ENCODE measurements at regions not wholly inside any gene's neighbourhood (a gene's known extent, or its start where the extent isn't known, plus 50 kb on each side); places are given as distances from the start of the nearest gene placed in this dataset.

DNA sequence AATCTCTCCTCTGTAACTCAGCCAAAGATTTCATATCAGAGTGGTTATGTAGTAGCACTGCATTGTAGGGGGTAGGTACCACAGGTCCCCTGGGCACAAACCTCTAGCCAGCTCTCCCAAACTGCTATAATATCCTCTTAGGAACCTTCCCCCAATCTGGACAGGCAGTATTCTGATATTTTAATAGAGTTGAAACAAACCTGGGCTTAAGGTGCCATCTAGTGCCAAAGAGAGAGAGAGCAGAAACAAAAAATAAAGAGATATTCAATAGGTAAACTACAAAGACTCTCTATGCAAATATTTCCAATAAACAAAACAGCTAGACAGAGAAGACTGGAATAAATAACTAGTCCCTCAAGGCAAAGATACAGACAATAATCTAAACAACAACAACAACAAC, 1070.0 kb downstream of the CDH11 start:
- DNase-seq (ENCODE audit: low read depth), result peak; percentile 14

DNA sequence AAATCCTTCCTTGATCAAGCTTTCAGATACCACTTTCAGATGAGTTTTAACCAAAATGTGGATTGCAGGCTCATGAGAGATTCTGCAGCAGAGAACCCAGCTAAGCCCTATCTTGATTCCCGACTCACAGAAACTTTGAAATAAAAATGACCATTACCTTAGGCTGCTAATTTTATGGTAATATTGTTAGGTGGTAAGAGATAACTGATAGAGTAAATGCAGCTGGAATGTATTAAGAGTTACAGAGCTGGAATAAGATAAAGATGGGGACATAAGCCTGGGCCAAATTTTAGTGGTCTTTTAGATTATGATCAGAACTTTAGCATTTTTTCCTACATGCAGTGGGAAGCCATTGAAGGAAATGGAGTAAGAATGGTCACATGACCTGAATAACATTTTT, 1074.0 kb downstream of the CDH11 start:
- DNase-seq (ENCODE audit: low read depth), result no peak

DNA sequence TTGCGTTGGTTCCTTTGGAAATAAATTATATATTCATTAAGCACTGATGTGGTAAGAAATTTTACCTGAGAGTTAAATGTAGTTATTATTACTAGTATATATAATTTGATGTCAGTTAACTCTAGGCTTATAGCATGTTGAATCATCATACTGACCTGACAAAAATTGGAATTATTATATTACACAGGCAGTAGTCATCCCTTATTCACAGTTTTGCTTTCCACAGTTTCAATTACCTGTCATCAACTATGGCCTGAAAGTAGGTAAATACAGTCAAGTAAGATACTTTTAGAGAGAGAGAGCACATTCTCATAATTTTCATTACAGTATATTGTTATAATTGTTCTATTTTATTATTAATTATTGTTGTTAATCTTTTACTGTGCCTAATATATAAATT, 1074.7 kb downstream of the CDH11 start:
- no peak for DNase-seq (ENCODE audit: low read depth)

DNA sequence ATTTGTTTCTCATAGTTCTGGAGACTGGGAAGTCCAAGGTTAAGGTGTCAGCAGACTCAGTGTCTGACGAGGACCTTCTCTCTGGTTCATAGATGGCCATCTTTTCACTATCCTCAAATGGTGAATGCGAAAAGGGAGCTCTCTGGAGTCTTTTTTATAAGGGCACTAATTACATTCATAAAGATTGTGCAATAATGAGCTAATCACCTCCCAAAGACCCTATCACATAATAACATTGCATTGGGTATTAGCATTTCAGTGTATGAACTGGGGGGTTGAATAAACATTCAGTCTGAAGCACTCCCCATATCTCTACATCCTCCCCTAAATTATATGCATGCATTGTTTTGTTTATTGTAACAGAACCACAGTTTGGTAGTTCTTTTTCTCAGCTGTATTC, 1086.5 kb downstream of the CDH11 start:
- DNase-seq (ENCODE audit: low read depth), result no peak

DNA sequence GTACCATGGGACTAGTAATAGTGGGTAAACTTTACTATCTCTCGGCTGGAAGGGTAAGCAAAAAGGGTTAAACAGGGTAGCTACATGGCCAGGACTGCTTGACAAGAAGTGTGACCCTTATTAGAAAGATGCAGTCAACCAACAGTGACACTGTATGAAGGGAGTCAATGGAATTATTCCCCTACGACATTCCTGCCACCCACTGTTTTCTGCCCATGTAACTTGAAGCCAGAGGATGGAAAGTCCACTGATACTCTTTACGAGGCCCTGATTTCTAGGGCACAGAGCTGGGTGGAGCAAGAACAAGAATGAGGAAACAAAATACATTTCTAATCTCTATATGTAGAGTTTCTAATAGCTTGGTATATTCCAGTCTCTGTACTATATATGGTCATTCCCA, 1102.5 kb downstream of the CDH11 start:
- no peak for DNase-seq (ENCODE audit: low read depth)

DNA sequence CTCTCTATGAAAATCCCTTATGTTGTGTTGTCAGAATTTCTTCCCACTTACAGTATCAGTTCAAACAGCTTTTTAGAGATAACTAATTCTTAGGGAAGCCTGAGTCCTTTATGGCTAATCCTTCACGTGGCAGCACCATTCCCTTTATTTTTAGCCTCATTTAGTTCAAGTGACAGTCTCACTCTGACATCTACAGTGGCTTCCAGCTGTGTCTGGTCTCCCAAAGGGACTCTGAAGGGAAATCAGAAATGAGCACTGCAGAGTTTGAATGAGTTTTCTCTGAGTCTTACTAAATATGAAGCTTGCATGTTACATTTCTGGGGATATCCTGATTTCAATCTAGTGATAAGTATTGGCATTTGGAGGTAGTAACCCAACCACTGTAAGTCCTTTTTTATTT, 1104.1 kb downstream of the CDH11 start:
- no peak for DNase-seq (ENCODE audit: low read depth)

DNA sequence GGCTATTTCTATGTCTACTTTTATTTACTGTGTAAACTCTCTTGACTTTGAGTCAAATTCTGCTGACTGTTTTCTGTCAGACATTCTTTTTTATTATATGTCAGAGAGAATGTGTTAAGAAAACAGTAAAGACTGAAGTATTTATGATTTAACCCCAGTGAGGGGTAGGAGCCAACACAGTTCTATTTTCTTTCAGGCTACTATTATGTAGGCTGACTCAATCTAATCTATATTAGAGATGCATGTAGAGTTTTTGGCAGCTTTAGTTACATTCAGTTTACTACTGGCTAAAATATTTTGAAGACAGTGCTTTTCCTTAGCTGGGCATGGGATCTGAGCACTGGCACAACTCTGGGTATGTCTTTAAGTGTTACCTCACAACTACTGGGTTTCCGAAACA, 1108.0 kb downstream of the CDH11 start:
- DNase-seq (ENCODE audit: low read depth), result no peak

DNA sequence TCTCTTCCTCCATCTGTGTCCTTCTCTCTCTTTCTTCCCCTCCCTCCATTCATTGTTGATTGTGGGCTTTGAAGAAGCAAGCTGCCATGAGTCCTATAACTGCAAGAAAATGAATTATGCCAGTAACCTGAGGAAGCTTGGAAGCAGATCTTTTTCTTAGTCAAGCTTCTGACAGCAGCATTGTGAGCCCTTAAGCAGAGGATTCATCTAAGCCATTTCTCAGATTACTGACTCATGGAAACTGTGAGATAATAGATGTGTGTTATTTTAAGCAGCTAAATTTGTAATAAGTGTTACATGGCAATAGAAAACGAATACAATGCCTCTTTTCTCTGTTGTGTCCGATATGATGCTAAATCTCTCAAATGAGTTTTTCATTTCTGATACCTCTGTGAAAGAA, 1109.7 kb downstream of the CDH11 start:
- DNase-seq (ENCODE audit: low read depth), result no peak

DNA sequence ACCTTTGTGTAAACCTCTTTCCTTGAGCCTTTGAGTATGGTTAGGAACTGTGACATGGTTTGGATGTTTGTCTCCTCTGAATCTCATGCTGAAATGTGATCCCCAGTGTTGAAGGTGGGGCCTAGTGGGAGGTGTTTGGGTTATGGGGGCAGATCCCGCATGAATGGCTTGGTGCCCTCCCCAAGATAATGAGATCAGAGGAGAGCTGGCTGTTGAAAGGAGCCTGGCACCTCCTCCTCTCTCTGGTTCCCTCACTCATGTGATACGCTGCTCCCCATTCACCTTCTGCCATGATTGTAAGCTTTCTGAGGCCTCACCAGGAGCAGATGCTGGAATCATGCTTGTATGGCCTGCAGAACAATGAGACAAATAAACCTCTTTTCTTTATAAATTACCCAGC, 1110.2 kb downstream of the CDH11 start:
- no peak for DNase-seq (ENCODE audit: low read depth)

DNA sequence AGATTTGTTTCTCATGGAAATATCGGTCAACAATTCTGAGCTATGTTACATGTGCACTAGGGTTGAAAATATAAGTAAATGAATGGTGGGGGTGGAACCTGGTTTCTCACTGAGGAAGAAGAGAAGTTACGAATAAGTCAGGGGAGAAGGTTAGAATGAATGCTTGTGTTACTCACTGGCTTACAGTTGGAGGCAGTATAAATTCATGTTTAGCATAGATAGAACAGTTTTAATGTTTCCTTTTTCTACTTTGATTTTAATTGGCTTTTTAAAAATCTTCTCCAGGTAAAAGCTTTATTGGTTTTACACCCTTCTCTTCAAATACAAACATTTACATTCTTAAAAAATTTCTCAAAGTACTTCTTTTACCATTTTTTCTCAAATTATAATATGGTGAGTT, 1113.7 kb downstream of the CDH11 start:
- DNase-seq (ENCODE audit: low read depth), result no peak

DNA sequence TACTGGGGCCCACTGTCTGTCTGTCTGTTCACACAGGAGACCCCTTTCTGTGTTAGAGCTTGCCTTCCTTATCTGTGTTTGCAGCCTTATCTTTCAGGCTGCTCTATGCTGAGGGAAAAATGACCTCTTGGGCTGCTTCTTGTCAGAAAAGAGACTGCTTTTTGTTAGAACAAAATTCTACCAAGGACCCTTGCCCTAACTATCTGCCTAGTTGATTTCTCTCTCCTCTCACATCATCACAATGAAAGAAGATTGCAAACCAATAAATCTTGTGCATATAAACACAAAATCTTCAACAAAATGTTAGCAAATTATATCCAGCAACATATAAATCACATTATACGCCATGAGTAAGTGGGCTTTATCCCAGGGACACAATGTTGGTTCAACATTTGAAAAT, 1117.7 kb downstream of the CDH11 start:
- no peak for DNase-seq (ENCODE audit: low read depth)

DNA sequence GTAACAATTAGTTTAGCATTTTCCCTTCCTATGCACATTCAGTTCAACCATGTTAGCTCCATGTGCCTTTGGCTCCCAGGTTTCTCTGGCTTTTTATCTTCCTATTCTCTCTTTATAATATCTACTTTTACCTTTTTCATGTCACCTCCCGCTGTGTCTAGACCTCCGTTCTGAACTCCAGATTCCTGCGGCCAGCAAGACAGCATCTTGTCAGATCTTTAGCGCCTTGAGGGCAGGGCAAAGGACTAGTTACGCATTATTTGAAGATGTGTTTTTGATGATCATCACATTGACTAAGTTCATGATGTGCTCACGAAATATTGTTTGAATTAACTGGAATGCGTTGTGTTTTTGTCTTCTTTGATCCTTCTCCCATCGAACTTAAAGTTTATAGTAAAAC, 1126.8 kb downstream of the CDH11 start:
- no peak for DNase-seq (ENCODE audit: low read depth)

DNA sequence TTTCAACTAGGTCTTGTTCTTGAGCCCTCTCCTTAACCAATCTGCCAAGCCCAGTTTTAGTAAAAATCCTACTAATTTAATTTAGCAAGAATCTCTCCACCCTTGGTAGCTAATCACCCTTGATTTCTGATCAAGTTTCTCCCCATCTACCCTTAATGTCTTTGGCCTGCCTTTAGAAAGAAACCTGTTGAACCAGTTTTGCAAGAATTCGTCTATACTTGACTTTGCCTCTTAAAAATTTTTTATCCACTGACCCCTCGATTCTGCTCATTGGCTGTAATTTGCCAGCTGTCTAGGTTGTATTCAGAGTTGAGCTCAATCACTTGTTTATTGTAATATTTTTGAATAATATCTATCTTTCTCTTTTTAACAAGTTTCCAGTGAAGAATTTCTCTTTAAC, 1138.5 kb downstream of the CDH11 start:
- DNase-seq (ENCODE audit: low read depth), result no peak

DNA sequence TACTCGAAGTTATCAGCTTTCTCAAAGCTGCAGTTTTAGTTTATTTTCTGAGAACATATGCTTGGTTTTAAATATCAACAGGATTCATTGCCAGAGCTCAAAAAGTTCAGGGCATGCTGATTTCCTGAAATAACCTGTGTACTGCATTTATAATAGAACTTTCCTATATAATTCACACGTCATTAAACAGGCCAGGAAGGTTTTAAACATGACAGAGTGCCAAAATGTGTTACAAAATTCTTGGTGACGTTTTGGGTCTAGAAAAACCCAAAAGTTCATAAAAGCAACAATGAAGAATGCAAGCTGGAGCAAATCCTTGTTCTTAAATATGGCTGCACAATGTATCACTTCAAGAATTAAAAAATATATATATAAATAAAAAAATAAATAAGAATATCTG, 1139.1 kb downstream of the CDH11 start:
- DNase-seq (ENCODE audit: low read depth), result no peak

DNA sequence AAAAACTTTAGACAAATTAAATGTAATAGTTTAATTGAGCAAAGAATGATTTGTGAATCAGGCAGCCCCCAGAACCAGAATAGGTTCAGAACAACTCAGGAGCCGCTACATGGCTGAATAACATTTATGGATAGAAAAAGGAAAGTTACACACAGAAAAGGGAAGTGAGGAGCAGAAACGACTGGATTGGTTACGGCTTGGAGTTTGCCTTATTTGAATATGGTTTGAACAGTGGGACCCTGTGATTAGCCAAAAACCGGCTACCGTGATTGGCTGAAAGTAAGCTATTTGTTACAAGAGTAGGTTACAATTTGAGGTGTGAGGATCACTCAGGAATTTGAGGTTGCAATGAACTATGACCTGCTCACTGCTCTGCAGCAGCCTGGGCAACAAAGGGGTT, 1139.8 kb downstream of the CDH11 start:
- DNase-seq (ENCODE audit: low read depth), result no peak

DNA sequence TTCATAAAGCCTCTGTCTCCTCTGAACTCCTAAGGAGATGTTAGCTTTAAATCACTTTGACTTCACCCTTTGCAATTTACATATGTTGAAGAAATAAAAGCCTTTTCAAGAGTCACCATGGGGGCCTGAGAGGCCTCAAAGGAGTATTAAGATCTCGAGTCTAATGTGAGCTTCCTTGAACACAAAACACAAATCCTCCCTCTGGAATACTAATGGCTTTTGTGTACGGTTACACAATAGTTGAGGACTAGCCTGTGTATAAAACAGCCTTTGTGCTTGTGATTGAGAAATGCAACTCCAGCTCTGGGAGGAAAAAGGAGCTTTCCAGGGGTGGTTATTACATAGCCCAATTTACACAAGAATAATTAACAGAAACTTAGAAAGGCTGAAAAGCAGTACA, 1140.2 kb downstream of the CDH11 start:
- peak; percentile 6 for DNase-seq (ENCODE audit: low read depth)

DNA sequence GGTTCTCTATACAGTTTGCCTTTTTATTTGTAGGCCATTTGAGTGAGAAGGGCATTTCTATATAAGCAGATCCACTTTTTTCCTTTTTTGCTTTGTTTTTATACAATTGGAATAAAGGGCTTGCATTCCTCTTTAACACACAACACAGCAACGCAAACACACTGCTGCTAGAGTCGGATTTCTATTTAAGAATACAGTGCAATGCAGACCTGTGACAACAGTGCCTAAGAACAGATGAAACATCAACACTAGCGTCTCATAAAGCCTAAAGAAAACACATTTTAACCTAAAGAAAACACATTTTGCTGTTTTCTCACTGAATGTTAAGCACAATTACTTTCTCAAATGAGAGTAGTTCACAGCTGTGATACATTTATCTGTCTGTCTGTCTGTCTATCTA, 1141.1 kb downstream of the CDH11 start:
- DNase-seq (ENCODE audit: low read depth), result no peak

DNA sequence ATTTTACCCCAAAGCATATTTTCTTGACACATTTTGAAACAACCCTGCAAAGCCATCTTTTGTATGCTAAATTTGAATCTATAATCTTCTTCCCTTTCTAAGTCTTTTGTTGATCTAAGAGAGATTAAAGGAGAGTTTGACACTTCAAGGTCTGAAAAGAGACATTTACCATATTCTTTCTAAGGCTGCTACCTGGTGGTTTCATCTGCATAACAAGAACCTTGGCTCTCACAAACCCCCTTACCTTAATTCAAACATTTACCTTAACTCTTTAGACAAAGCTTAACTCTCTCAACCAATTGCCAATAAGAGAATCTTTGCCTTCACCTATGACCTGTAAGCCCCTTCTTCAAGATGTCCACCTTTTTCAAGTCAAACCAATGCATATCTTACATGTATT, 1143.6 kb downstream of the CDH11 start:
- DNase-seq (ENCODE audit: low read depth), result no peak

DNA sequence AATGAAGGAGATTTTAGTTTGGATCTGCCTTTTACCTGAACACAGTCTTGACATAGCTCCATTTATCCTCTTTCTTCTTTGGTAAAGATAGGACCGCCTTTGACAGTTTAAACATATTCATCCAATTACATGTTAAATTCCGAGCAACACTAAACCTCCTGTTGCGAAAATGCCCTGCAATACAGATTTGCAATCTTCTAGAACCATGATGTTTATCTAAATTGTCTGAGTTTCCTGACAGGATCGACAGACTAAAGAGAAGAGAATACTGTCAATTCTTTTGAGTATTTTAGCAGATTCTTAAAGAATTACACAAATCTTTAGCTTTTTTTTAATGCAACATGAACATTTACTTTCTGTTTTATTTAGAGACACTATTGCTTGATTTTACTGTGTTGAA, 1145.5 kb downstream of the CDH11 start:
- DNase-seq (ENCODE audit: low read depth), result no peak

DNA sequence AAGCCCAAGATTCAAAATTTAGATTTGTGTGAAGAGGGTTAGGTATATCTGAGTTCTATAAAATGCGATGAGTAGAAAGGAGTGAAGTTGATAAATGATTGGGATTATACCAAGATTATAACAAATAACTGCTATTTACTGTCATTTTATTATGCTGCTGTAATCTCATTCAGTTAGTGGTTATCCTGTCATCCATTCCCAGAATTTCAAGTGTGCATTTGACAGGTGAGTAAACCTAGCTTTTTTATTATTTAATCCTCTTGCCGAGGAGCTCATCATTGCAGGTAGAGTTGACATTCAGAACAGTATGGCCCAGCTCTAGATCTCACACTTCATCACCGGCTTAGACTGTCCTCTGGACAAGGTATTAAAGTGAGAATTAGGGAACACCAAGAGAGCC, 1146.2 kb downstream of the CDH11 start:
- no peak for DNase-seq (ENCODE audit: low read depth)

DNA sequence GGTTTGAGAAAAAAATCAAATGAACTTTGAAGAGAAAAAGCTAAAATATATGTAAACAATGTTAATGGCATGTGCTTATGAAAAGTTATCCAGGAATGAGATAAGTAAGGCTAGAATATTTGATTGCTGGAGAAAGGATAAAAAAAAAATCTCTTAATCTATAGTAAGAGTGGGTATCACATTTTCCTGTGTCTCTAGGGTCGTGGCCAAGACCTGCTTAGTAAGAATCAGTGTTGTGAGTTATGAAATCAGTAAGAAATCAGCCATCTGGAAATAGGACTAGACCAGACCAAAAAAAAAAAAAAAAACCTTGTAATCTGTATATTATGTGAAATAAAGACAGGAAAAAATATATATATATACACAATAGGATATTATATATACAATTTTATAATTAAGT, 1153.9 kb downstream of the CDH11 start:
- no peak for DNase-seq (ENCODE audit: low read depth)

DNA sequence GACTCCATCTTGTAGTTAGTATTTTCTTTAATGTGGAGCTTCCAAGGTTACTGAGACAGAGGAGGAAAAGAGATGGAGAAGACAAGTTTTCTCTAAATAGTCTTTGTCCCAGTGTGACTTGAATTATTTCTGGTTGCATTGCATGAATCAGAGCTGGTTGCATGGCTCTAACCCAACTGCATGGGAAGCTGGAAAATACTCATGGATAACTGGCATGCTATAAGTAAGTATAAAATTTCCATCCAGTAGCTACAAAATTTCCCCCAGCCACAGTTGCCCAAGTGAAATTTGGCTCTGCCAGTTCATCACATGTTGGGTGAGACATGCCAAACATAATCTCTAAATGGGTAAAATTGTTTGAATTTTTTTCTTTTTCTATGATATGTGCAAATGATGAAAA, 1161.5 kb downstream of the CDH11 start:
- no peak for DNase-seq (ENCODE audit: low read depth)

DNA sequence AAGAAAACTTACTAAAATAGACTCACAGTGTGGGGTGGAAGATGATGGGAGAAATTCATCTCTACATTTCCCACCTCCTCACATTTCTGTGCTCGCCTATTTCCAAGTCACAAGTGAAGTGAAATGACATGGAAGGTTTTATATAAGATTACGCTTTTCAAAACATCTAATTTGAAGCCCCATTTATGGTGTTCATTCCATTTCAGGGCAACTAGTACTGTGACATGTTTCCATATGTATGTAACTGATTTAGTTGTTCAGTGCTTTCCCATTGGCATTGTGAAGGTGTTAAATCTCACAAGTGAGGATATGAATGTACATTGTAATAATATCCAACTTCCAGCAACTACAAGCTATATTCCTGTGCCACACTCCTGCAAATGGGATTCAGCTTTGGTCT, 1174.8 kb downstream of the CDH11 start:
- DNase-seq (ENCODE audit: low read depth), result no peak

DNA sequence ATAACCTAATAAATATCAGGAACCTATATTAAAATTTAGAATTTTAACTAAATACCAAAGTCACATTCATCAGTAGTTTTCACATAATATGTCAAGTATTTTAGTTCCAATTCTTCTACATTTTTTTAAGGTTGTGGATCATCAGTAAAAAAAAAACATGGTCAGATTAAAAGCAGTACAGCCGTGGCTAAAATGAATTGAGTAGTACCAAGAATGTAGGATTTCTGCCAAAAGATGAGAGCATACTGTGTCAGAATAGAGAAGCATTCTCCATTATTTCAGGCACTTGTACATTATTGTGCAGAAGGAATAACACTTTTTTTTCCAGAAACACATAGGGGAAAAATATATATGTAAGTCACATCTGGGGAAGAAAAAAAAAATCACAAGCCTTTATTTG, 1176.1 kb downstream of the CDH11 start:
- DNase-seq (ENCODE audit: low read depth), result no peak

DNA sequence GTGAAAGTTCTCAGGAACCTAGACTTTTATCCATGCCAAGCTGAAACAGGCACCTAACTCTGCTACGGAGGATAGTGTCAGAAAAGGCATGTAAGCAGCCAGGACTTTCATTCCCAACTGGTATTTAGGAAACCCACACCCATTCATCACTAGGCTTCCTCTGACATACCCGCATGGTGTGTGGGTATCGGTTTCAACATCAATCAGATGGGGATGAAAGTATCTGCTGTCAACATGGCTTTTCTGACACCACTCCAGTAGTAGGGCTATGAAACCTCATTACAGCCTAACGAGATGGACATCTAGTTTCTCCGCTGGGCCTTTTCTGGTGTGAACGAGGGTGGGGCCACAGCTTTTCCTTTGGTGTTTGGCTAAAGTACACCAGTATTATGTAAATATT, 1178.3 kb downstream of the CDH11 start:
- no peak for DNase-seq (ENCODE audit: low read depth)

Measured in renal cortical epithelial cell (primary cell).